Activated CD4-positive, alpha-beta T cell treated with anti-CD3 and anti-CD28 coated beads, Interleukin-2, amount 10 ng/mL, durations not matched to agents 7 days and 5 days (primary cell): ENCODE measurements at regions not wholly inside any gene's neighbourhood (a gene's known extent, or its start where the extent isn't known, plus 50 kb on each side); places are given as distances from the start of the nearest gene placed in this dataset.
"Not testable (repeated sequence)": the region's sequence is repeated elsewhere in the genome, so short reads cannot be mapped to it uniquely, and the experiment has no call there.

Experiments
- CTCF ChIA-PET: fragments of 350-600 bp; sonication (Branson Sonifier 250); formaldehyde crosslinking; loops from one replicate; lab custom pipeline; 2021; ENCODE audit warnings: antibody characterized with exemption; lab: Charles Lee
- POLR2A ChIA-PET: fragments of 350-600 bp; sonication (Branson Sonifier 250); formaldehyde crosslinking; loops from one replicate; lab custom pipeline; 2021; ENCODE audit warnings: antibody characterized with exemption; lab: Charles Lee
- DNase-seq: peaks from one replicate; pipeline ENCODE4 v3.0.0-alpha.2; 2020
- H3K27ac Mint-ChIP-seq: one replicate; pipeline ENCODE4 v1.8.0; 2021; ENCODE audit warnings: mild to moderate bottlenecking, moderate library complexity, mixed read lengths
- H3K27me3 Mint-ChIP-seq: one replicate; pipeline ENCODE4 v1.8.0; 2021; ENCODE audit warnings: mixed read lengths
- H3K36me3 Mint-ChIP-seq: one replicate; pipeline ENCODE4 v1.8.0; 2021; ENCODE audit warnings: low read depth, mixed read lengths
- H3K4me1 Mint-ChIP-seq: one replicate; pipeline ENCODE4 v1.8.0; 2021; ENCODE audit warnings: mixed read lengths
- H3K4me3 Mint-ChIP-seq: one replicate; pipeline ENCODE4 v1.8.0; 2021; ENCODE audit warnings: mild to moderate bottlenecking, moderate library complexity, mixed read lengths
- H3K9me3 Mint-ChIP-seq: one replicate; pipeline ENCODE4 v1.8.0; 2021; ENCODE audit warnings: mixed read lengths

GRCh38 chr1:73667959-73668358 lies 530.0 kb downstream of the LRRIQ3 start:
- POLR2A ChIA-PET, H3K4me1 Mint-ChIP-seq, H3K27ac Mint-ChIP-seq, CTCF ChIA-PET, H3K36me3 Mint-ChIP-seq, H3K9me3 Mint-ChIP-seq, H3K4me3 Mint-ChIP-seq, H3K27me3 Mint-ChIP-seq, DNase-seq: not testable (repeated sequence)

- ChIA-PET CTCF (no interaction called here), POLR2A (no interaction called here)
- H3K36me3 Mint-ChIP-seq, result no peaks in the 10 kb centered on the region
- H3K27ac Mint-ChIP-seq, result no peak overlapping the region
- peaks cover 11% of the 10 kb centered on the region for H3K9me3 Mint-ChIP-seq
- no peak overlapping the region for H3K4me3 Mint-ChIP-seq
- DNase-seq, result no peak
- H3K4me1 Mint-ChIP-seq, result no peaks in the 10 kb centered on the region
- no peaks in the 10 kb centered on the region for H3K27me3 Mint-ChIP-seq
Observed at GRCh38 chr1:73662526-73662925, 535.5 kb downstream of the LRRIQ3 start.

GRCh38 chr1:73659136-73659535 lies 538.8 kb downstream of the LRRIQ3 start:
- POLR2A ChIA-PET, result no interaction called here
- no peaks in the 10 kb centered on the region for H3K27me3 Mint-ChIP-seq
- H3K36me3 Mint-ChIP-seq, result no peaks in the 10 kb centered on the region
- peaks cover 5% of the 10 kb centered on the region for H3K9me3 Mint-ChIP-seq
- H3K4me1 Mint-ChIP-seq, result no peaks in the 10 kb centered on the region
- CTCF ChIA-PET, result no interaction called here
- H3K27ac Mint-ChIP-seq, result no peak overlapping the region
- H3K4me3 Mint-ChIP-seq, result no peak overlapping the region
- no peak for DNase-seq

GRCh38 chr1:73654714-73655113 lies 543.3 kb downstream of the LRRIQ3 start:
- H3K4me1 Mint-ChIP-seq, result no peaks in the 10 kb centered on the region
- CTCF ChIA-PET, result no interaction called here

GRCh38 chr1:73644198-73644597 lies 553.8 kb downstream of the LRRIQ3 start:
- H3K27me3 Mint-ChIP-seq, result no peaks in the 10 kb centered on the region
- H3K4me3 Mint-ChIP-seq, result no peak overlapping the region
- ChIA-PET CTCF (no interaction called here), POLR2A (no interaction called here)
- H3K9me3 Mint-ChIP-seq, result peaks cover 4% of the 10 kb centered on the region
- no peak overlapping the region for H3K27ac Mint-ChIP-seq
- no peaks in the 10 kb centered on the region for H3K36me3 Mint-ChIP-seq
- no peaks in the 10 kb centered on the region for H3K4me1 Mint-ChIP-seq
- no peak for DNase-seq

More at GRCh38 chr1:73654714-73655113, 543.3 kb downstream of the LRRIQ3 start:
- Mint-ChIP-seq H3K27me3 (no peaks in the 10 kb centered on the region), H3K27ac (no peak overlapping the region), H3K4me3 (no peak overlapping the region), H3K36me3 (no peaks in the 10 kb centered on the region), H3K9me3 (peaks cover under 1% of the 10 kb centered on the region)
- POLR2A ChIA-PET, result no interaction called here
- no peak for DNase-seq

GRCh38 chr1:73639494-73639893 lies 558.5 kb downstream of the LRRIQ3 start:
- no peaks in the 10 kb centered on the region for H3K27me3 Mint-ChIP-seq
- POLR2A ChIA-PET, result no interaction called here

GRCh38 chr1:73637264-73637663 lies 560.7 kb downstream of the LRRIQ3 start:
- no peak overlapping the region for H3K27ac Mint-ChIP-seq
- H3K4me1 Mint-ChIP-seq, result no peaks in the 10 kb centered on the region
- H3K9me3 Mint-ChIP-seq, result peaks cover 5% of the 10 kb centered on the region
- H3K36me3 Mint-ChIP-seq, result no peaks in the 10 kb centered on the region
- CTCF ChIA-PET, result no interaction called here
- DNase-seq, result no peak
- H3K27me3 Mint-ChIP-seq, result no peaks in the 10 kb centered on the region
- no peak overlapping the region for H3K4me3 Mint-ChIP-seq
- POLR2A ChIA-PET, result no interaction called here

More at GRCh38 chr1:73639494-73639893, 558.5 kb downstream of the LRRIQ3 start:
- Mint-ChIP-seq H3K4me1 (no peaks in the 10 kb centered on the region), H3K27ac (no peak overlapping the region), H3K36me3 (no peaks in the 10 kb centered on the region), H3K9me3 (peaks cover 5% of the 10 kb centered on the region), H3K4me3 (no peak overlapping the region)
- DNase-seq, result no peak
- CTCF ChIA-PET, result no interaction called here

GRCh38 chr1:73635021-73635420 lies 563.0 kb downstream of the LRRIQ3 start:
- CTCF ChIA-PET, result no interaction called here
- no peak for DNase-seq
- no peaks in the 10 kb centered on the region for H3K27me3 Mint-ChIP-seq
- H3K9me3 Mint-ChIP-seq, result peaks cover 5% of the 10 kb centered on the region
- H3K36me3 Mint-ChIP-seq, result no peaks in the 10 kb centered on the region
- H3K4me1 Mint-ChIP-seq, result no peaks in the 10 kb centered on the region
- POLR2A ChIA-PET, result no interaction called here
- no peak overlapping the region for H3K27ac Mint-ChIP-seq
- H3K4me3 Mint-ChIP-seq, result no peak overlapping the region

GRCh38 chr1:73627723-73628122 lies 570.3 kb downstream of the LRRIQ3 start:
- ChIA-PET CTCF (no interaction called here), POLR2A (no interaction called here)
- H3K4me1 Mint-ChIP-seq, result no peaks in the 10 kb centered on the region
- no peaks in the 10 kb centered on the region for H3K9me3 Mint-ChIP-seq
- no peak overlapping the region for H3K27ac Mint-ChIP-seq
- H3K4me3 Mint-ChIP-seq, result no peak overlapping the region
- no peaks in the 10 kb centered on the region for H3K36me3 Mint-ChIP-seq
- DNase-seq, result no peak
- H3K27me3 Mint-ChIP-seq, result no peaks in the 10 kb centered on the region

- POLR2A ChIA-PET, result no interaction called here
- H3K27me3 Mint-ChIP-seq, result no peaks in the 10 kb centered on the region
- H3K4me3 Mint-ChIP-seq, result no peak overlapping the region
- H3K36me3 Mint-ChIP-seq, result no peaks in the 10 kb centered on the region
- no peaks in the 10 kb centered on the region for H3K9me3 Mint-ChIP-seq
- no peak for DNase-seq
- no peak overlapping the region for H3K27ac Mint-ChIP-seq
- CTCF ChIA-PET, result no interaction called here
- H3K4me1 Mint-ChIP-seq, result no peaks in the 10 kb centered on the region
Observed at GRCh38 chr1:73626326-73626725, 571.6 kb downstream of the LRRIQ3 start.

- no peaks in the 10 kb centered on the region for H3K36me3 Mint-ChIP-seq
- ChIA-PET CTCF (no interaction called here), POLR2A (no interaction called here)
- H3K27me3 Mint-ChIP-seq, result no peaks in the 10 kb centered on the region
- DNase-seq, result no peak
- H3K9me3 Mint-ChIP-seq, result no peaks in the 10 kb centered on the region
- no peak overlapping the region for H3K4me3 Mint-ChIP-seq
- no peak overlapping the region for H3K27ac Mint-ChIP-seq
- no peaks in the 10 kb centered on the region for H3K4me1 Mint-ChIP-seq
Observed at GRCh38 chr1:73623946-73624345, 574.0 kb downstream of the LRRIQ3 start.

GRCh38 chr1:73617145-73617544 lies 580.8 kb downstream of the LRRIQ3 start:
- DNase-seq, result no peak
- Mint-ChIP-seq H3K4me1 (no peaks in the 10 kb centered on the region), H3K36me3 (no peaks in the 10 kb centered on the region), H3K9me3 (peaks cover 4% of the 10 kb centered on the region), H3K27ac (no peak overlapping the region), H3K27me3 (no peaks in the 10 kb centered on the region), H3K4me3 (no peak overlapping the region)
- POLR2A ChIA-PET, result no interaction called here
- CTCF ChIA-PET, result no interaction called here

- no peaks in the 10 kb centered on the region for H3K27me3 Mint-ChIP-seq
- ChIA-PET POLR2A (no interaction called here), CTCF (no interaction called here)
- no peak for DNase-seq
- no peaks in the 10 kb centered on the region for H3K4me1 Mint-ChIP-seq
- H3K36me3 Mint-ChIP-seq, result no peaks in the 10 kb centered on the region
- H3K9me3 Mint-ChIP-seq, result peaks cover 4% of the 10 kb centered on the region
- no peak overlapping the region for H3K27ac Mint-ChIP-seq
- no peak overlapping the region for H3K4me3 Mint-ChIP-seq
Observed at GRCh38 chr1:73611681-73612080, 586.3 kb downstream of the LRRIQ3 start.

- DNase-seq, result no peak
- Mint-ChIP-seq H3K27me3 (no peaks in the 10 kb centered on the region), H3K4me1 (no peaks in the 10 kb centered on the region), H3K36me3 (no peaks in the 10 kb centered on the region), H3K27ac (no peak overlapping the region), H3K4me3 (no peak overlapping the region), H3K9me3 (peaks cover 9% of the 10 kb centered on the region)
- CTCF ChIA-PET, result no interaction called here
- POLR2A ChIA-PET, result no interaction called here
Observed at GRCh38 chr1:73604739-73605138, 593.2 kb downstream of the LRRIQ3 start.
